Ascending aorta (tissue), 2 donors: ENCODE measurements at regions not wholly inside any gene's neighbourhood (a gene's known extent, or its start where the extent isn't known, plus 50 kb on each side); places are given as distances from the start of the nearest gene placed in this dataset.

Experiments used
- DNase-seq, 2 donors: peaks; one replicate each; pipeline ENCODE4 v3.0.0-alpha.2; 2019; ENCODE audit warnings: low spot score in 2 of 2
- H3K27ac ChIP-seq, 2 donors: fragments of 200-600 bp; sonication (generic); one replicate each; pipeline ENCODE4 v1.5.1; 2016 to 2017; ENCODE audit warnings: mild to moderate bottlenecking in 1 of 2
- H3K27me3 ChIP-seq: fragments of 200-600 bp; sonication (generic); one replicate; pipeline ENCODE4 v1.5.1; 2017
- H3K36me3 ChIP-seq, 2 donors: fragments of 200-600 bp; sonication (generic); one replicate each; pipeline ENCODE4 v1.5.1; 2016
- H3K4me1 ChIP-seq, 2 donors: fragments of 200-600 bp; sonication (generic); one replicate each; pipeline ENCODE4 v1.5.1; 2016 to 2017; ENCODE audit warnings: mild to moderate bottlenecking in 1 of 2
- H3K4me3 ChIP-seq, 2 donors: fragments of 200-600 bp; sonication (generic); one replicate each; pipeline ENCODE4 v1.5.1; 2016 to 2017; ENCODE audit warnings: mild to moderate bottlenecking in 1 of 2
- H3K9me3 ChIP-seq, 2 donors: fragments of 200-600 bp; sonication (generic); one replicate each; pipeline ENCODE4 v1.5.1; 2016
- CTCF ChIP-seq, 3 experiments: fragments of 200-600 bp in 2 of 3; fragments of 450-650 bp in 1 of 3; sonication (generic) in 2 of 3; IDR thresholded peaks; one replicate each; pipeline ENCODE4 v1.5.1; 2016 to 2019; ENCODE audit warnings: antibody characterized with exemption in 3 of 3, mild to moderate bottlenecking in 1 of 3, moderate library complexity in 1 of 3
- intact Hi-C: fragments of 100-400 bp; cut with DNase I; formaldehyde crosslinking; loops from one replicate; pipeline ENCODE4 v1.15.1; 2023

GRCh38 chrX:10021461-10022272 lies 54.5 kb downstream of the CLDN34 start:
- no peak for DNase-seq
- TF ChIP-seq CTCF (IDR thresholded peaks at IDR 0.05): no peak
- H3K36me3 ChIP-seq: no peaks in the 10 kb centered on the region

GRCh38 chrX:10022273-10022541 lies 55.0 kb downstream of the CLDN34 start:
- peaks cover 0 to 5% of the 10 kb centered on the region in 2 donors for H3K4me1 ChIP-seq
- intact Hi-C loops: no loop called here
- H3K4me3 ChIP-seq: no peak overlapping the region
- no peak for TF ChIP-seq CTCF (IDR thresholded peaks at IDR 0.05)
- no peaks in the 10 kb centered on the region for H3K36me3 ChIP-seq
- no peak for DNase-seq
- no peaks in the 10 kb centered on the region for H3K27me3 ChIP-seq
- no peaks in the 10 kb centered on the region for H3K9me3 ChIP-seq
- H3K27ac ChIP-seq: no peak overlapping the region

More at GRCh38 chrX:10021461-10022272, 54.5 kb downstream of the CLDN34 start:
- Histone ChIP-seq H3K27ac (no peak overlapping the region), H3K27me3 (no peaks in the 10 kb centered on the region), H3K9me3 (no peaks in the 10 kb centered on the region), H3K4me1 (peaks cover 0 to 5% of the 10 kb centered on the region in 2 donors), H3K4me3 (no peak overlapping the region)
- intact Hi-C loops: no loop called here

- no peak for DNase-seq
- Histone ChIP-seq H3K4me1 (peaks cover 0 to 5% of the 10 kb centered on the region in 2 donors), H3K36me3 (no peaks in the 10 kb centered on the region), H3K27ac (no peak overlapping the region), H3K27me3 (no peaks in the 10 kb centered on the region), H3K4me3 (no peak overlapping the region), H3K9me3 (no peaks in the 10 kb centered on the region)
- TF ChIP-seq CTCF (IDR thresholded peaks at IDR 0.05): no peak
- intact Hi-C loops: no loop called here
Measured at GRCh38 chrX:10022580-10023245, 55.6 kb downstream of the CLDN34 start.

- Histone ChIP-seq H3K9me3 (no peaks in the 10 kb centered on the region), H3K4me3 (no peak overlapping the region), H3K4me1 (peaks cover 0 to 2% of the 10 kb centered on the region in 2 donors), H3K27me3 (no peaks in the 10 kb centered on the region), H3K36me3 (no peaks in the 10 kb centered on the region), H3K27ac (no peak overlapping the region)
- DNase-seq: no peak
- intact Hi-C loops: no loop called here
- TF ChIP-seq CTCF (IDR thresholded peaks at IDR 0.05): no peak
Measured at GRCh38 chrX:10023821-10024220, 56.7 kb downstream of the CLDN34 start.

GRCh38 chrX:10025742-10026493 lies 58.8 kb downstream of the CLDN34 start:
- H3K9me3 ChIP-seq: no peaks in the 10 kb centered on the region
- no peaks in the 10 kb centered on the region for H3K36me3 ChIP-seq
- no peaks in the 10 kb centered on the region for H3K4me1 ChIP-seq
- no peak for TF ChIP-seq CTCF (IDR thresholded peaks at IDR 0.05)
- H3K4me3 ChIP-seq: no peak overlapping the region
- no peak for DNase-seq
- no peak overlapping the region for H3K27ac ChIP-seq
- no peaks in the 10 kb centered on the region for H3K27me3 ChIP-seq
- intact Hi-C loops: no loop called here
